ENCODE measurements at regions not wholly inside any gene's neighbourhood (a gene's known extent, or its start where the extent isn't known, plus 50 kb on each side); places are given as distances from the start of the nearest gene placed in this dataset.

DNA sequence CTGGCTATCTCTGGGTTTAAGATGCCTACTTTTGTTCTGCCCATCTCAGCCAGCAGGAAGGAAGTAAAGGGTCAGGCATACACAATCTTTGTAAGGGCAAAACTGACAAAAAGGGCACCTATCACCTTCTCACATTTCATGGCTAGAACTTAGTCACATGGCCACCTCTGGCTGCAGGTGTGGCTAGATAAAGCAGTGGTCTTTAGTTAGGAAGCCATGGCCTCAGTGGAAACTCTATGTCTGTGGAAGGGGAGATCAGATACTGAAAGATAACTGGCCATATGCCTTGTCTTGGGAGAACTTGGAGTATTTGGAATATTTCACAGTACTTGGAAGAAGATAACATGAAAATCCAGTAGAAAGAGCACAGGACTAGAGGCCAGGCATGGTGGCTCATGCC is 80.7 kb upstream of the TBL1XR1 start:
- TF ChIP-seq, protein P1, sequence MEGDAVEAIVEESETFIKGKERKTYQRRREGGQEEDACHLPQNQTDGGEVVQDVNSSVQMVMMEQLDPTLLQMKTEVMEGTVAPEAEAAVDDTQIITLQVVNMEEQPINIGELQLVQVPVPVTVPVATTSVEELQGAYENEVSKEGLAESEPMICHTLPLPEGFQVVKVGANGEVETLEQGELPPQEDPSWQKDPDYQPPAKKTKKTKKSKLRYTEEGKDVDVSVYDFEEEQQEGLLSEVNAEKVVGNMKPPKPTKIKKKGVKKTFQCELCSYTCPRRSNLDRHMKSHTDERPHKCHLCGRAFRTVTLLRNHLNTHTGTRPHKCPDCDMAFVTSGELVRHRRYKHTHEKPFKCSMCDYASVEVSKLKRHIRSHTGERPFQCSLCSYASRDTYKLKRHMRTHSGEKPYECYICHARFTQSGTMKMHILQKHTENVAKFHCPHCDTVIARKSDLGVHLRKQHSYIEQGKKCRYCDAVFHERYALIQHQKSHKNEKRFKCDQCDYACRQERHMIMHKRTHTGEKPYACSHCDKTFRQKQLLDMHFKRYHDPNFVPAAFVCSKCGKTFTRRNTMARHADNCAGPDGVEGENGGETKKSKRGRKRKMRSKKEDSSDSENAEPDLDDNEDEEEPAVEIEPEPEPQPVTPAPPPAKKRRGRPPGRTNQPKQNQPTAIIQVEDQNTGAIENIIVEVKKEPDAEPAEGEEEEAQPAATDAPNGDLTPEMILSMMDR (conservative IDR thresholded peaks at IDR 0.05; ENCODE audit: low read length) = no peak

DNA sequence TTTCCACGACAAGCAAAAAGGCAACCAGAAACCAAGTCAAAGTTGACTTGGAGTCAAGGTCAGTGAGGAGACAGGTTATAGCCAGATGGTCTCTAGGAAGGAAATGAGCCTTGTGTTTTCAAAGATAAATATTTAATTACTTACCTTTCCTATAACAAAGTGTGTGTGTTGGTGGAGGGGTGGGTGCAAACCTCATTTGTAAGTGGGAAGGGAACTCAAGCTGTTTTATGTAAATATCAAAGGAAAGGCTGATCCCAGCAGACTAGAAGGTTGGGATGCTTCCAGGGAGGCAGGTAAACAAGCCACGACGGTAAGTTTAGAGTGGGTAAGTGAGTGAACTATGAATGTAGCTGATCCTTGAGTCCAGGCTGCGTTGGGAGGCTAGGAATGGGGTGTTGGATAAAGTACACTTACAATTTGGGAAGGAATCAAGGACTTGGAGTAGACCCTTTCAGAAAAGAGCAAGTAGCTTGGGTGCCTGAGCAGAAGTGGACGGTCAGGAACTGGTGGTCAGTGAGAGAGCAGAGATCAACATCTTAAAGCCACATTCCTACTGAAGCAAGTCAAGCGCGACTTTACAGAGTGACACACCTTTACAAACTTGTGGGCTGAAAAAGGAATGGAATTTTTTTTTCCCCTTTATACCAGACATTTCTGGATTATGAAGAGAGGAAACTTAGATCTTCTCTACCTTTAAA is 82.0 kb upstream of the TBL1XR1 start:
- H3K4me3 ChIP-seq (ENCODE audit: low read length) = no peak overlapping the region
- no peak for DNase-seq (ENCODE audit: low read depth)
- TF ChIP-seq, protein P1 (conservative IDR thresholded peaks at IDR 0.05; ENCODE audit: low read length) = no peak

More for the DNA sequence above, 80.7 kb upstream of the TBL1XR1 start:
- no peak overlapping the region for H3K4me3 ChIP-seq (ENCODE audit: low read length)
- DNase-seq (ENCODE audit: low read depth) = no peak

DNA sequence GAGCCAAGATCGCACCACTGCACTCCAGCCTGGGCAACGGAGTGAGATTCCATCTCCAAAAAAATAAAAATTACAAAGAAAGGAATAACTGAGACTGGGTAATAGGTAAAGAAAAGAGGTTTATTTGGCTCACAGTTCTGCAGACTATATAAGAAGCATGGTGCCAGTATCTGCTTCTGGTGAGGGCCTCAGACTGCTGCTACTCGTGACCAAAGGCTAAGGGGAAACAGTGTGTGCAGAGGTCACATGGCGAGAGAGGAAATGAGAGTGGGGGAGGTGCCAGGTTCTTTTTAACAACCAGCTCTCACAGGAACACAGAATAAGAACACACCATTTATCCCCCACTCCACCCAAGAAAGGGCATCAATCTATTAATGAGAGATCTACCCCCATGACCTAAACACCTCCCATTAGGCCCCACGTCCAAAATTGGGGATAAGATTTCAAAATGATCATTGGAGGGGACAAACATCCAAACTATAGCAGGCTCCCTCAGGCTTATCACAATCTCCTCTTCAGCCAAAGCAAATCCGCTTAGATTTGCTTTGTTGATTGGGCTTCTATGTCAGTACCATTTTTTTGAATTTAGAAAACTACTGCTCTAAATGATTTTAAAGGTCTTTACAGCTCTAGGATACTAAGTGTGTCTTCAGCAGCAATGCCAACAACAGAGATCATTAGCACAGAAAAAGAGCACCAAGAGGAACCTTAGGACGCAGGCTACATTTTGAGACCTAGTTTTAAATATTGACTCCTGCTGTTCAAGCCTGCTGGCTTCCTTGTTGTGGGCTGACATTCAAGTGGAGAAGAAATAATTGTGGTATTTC is 84.2 kb upstream of the TBL1XR1 start:
- no peak overlapping the region for H3K4me3 ChIP-seq (ENCODE audit: low read length)
- no peak for DNase-seq (ENCODE audit: low read depth)
- TF ChIP-seq, protein P1 (conservative IDR thresholded peaks at IDR 0.05; ENCODE audit: low read length) = no peak

DNA sequence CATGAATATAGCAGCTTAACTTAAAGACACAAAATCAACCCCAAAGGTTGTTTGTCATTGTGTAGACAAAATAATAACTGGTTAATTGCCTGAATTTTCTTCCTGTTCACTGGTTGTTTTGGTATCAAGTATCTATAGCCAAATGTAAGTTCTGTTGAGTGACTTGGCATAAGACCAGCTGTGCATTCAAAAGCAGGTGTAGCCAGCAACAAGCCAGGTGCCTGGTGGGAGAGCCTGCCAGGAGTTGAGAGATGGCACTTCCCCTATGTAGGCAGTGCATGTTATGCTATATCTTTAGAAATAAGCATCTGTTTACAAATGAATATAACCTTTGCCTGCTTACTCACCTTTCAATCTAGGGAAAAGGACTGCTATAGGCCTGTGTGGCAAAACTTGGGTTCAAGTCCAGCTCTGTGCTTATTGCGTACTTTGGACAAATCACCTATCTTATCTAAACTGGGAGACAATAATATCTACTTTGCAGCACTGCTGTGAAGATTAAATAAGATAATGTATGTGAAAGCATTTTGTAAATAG is 84.9 kb upstream of the TBL1XR1 start:
- H3K4me3 ChIP-seq (ENCODE audit: low read length) = no peak overlapping the region
- no peak for DNase-seq (ENCODE audit: low read depth)
- TF ChIP-seq, protein P1 (conservative IDR thresholded peaks at IDR 0.05; ENCODE audit: low read length) = no peak

DNA sequence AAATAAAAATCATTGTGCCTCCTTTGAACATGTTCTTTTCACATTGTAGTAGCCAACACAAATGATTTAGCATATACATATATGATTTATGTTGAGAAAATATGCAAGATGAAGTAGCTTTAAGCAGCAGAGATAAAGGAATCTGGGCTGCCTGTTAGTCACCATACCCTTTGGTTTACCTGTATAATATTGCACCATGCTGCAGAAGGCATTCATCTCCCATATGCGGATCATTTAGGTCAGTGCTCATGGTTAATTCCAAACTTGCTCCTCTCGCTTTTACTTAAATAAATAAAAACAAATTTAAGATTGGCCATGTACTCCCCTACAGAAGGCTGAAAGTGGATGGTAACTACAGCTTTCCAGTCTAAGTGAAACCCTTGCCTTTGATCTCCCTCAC is 86.7 kb upstream of the TBL1XR1 start:
- DNase-seq (ENCODE audit: low read depth) = no peak
- no peak overlapping the region for H3K4me3 ChIP-seq (ENCODE audit: low read length)
- TF ChIP-seq, protein P1 (conservative IDR thresholded peaks at IDR 0.05; ENCODE audit: low read length) = no peak

DNA sequence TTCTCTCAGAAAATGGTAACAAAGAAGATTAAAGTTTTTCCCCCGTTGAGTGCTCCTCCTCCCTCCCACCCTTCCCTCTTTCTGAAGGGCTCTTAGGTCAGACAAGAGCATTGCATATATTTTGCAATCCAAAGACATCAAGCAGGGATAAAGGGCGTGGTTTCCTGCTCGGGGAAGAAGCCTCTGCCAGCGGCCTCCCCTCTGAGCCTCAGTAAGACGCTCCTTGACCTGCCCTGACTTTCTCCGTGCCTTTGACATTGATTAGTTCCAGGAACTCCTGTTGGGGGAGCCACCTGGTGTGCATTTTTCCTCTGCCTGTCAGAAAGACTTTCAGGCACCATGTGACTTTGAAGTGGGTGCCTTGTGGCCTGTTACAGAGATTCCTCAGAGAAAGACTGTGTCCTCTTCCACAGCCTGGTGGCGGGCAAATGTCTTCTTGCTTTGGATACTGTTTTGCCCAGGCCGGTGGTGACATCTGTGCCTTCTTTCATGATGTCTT is 87.2 kb upstream of the TBL1XR1 start:
- DNase-seq (ENCODE audit: low read depth) = peak; percentile 67
- no peak overlapping the region for H3K4me3 ChIP-seq (ENCODE audit: low read length)
- TF ChIP-seq, protein P1 (conservative IDR thresholded peaks at IDR 0.05; ENCODE audit: low read length) = 0 out of 2 replicates have a peak, but pooled peaks have one; percentile 7

Data from AG10803 (cell line).